ENCODE measurements at regions not wholly inside any gene's neighbourhood (a gene's known extent, or its start where the extent isn't known, plus 50 kb on each side); places are given as distances from the start of the nearest gene placed in this dataset.
"Not testable (repeated sequence)": the region's sequence is repeated elsewhere in the genome, so short reads cannot be mapped to it uniquely, and the experiment has no call there.

GRCh38 chr12:59345406-59345805 is 250.4 kb upstream of the SLC16A7 start:
- no peak for DNase-seq (ENCODE audit: low read depth)

GRCh38 chr12:59344224-59344623 is 251.6 kb upstream of the SLC16A7 start:
- no peak for DNase-seq (ENCODE audit: low read depth)

- DNase-seq (ENCODE audit: low read depth) = no peak
Measured at GRCh38 chr12:59329462-59329861, 266.4 kb upstream of the SLC16A7 start.

- DNase-seq (ENCODE audit: low read depth) = not testable (repeated sequence)
Measured at GRCh38 chr12:59328395-59329075, 267.3 kb upstream of the SLC16A7 start.

GRCh38 chr12:59326457-59326856 is 269.4 kb upstream of the SLC16A7 start:
- not testable (repeated sequence) for DNase-seq (ENCODE audit: low read depth)

GRCh38 chr12:59322473-59322872 is 273.4 kb upstream of the SLC16A7 start:
- DNase-seq (ENCODE audit: low read depth) = no peak

- DNase-seq (ENCODE audit: low read depth) = no peak
Measured at GRCh38 chr12:59321278-59321677, 274.6 kb upstream of the SLC16A7 start.

GRCh38 chr12:59320112-59320511 is 275.7 kb upstream of the SLC16A7 start:
- no peak for DNase-seq (ENCODE audit: low read depth)

- no peak for DNase-seq (ENCODE audit: low read depth)
Measured at GRCh38 chr12:59318940-59319339, 276.9 kb upstream of the SLC16A7 start.

- DNase-seq (ENCODE audit: low read depth) = no peak
Measured at GRCh38 chr12:59317598-59317997, 278.2 kb upstream of the SLC16A7 start.

- DNase-seq (ENCODE audit: low read depth) = no peak
Measured at GRCh38 chr12:59316938-59317337, 278.9 kb upstream of the SLC16A7 start.

- not testable (repeated sequence) for DNase-seq (ENCODE audit: low read depth)
Measured at GRCh38 chr12:59316354-59316753, 279.5 kb upstream of the SLC16A7 start.

- no peak for DNase-seq (ENCODE audit: low read depth)
Measured at GRCh38 chr12:59314209-59314608, 281.6 kb upstream of the SLC16A7 start.

- DNase-seq (ENCODE audit: low read depth) = no peak
Measured at GRCh38 chr12:59304077-59304721, 291.6 kb upstream of the SLC16A7 start.

GRCh38 chr12:59298296-59298695 is 297.5 kb upstream of the SLC16A7 start:
- DNase-seq (ENCODE audit: low read depth) = no peak

- DNase-seq (ENCODE audit: low read depth) = no peak
Measured at GRCh38 chr12:59294221-59294620, 301.6 kb upstream of the SLC16A7 start.

- DNase-seq (ENCODE audit: low read depth) = no peak
Measured at GRCh38 chr12:59282999-59283398, 312.8 kb upstream of the SLC16A7 start.

- not testable (repeated sequence) for DNase-seq (ENCODE audit: low read depth)
Measured at GRCh38 chr12:59273561-59273960, 322.3 kb upstream of the SLC16A7 start.

GRCh38 chr12:59268295-59268809 is 327.5 kb upstream of the SLC16A7 start:
- DNase-seq (ENCODE audit: low read depth) = no peak

GRCh38 chr12:59260202-59260601 is 335.6 kb upstream of the SLC16A7 start:
- no peak for DNase-seq (ENCODE audit: low read depth)

- DNase-seq (ENCODE audit: low read depth) = no peak
Measured at GRCh38 chr12:59252731-59253130, 332.4 kb upstream of the LRIG3 start.

- no peak for DNase-seq (ENCODE audit: low read depth)
Measured at GRCh38 chr12:59250766-59251165, 330.5 kb upstream of the LRIG3 start.

- DNase-seq (ENCODE audit: low read depth) = no peak
Measured at GRCh38 chr12:59240048-59240447, 319.7 kb upstream of the LRIG3 start.

GRCh38 chr12:59234391-59234790 is 314.1 kb upstream of the LRIG3 start:
- no peak for DNase-seq (ENCODE audit: low read depth)

Measured in fibroblast of gingiva (primary cell).